ENCODE measurements at regions not wholly inside any gene's neighbourhood (a gene's known extent, or its start where the extent isn't known, plus 50 kb on each side); places are given as distances from the start of the nearest gene placed in this dataset.

DNA sequence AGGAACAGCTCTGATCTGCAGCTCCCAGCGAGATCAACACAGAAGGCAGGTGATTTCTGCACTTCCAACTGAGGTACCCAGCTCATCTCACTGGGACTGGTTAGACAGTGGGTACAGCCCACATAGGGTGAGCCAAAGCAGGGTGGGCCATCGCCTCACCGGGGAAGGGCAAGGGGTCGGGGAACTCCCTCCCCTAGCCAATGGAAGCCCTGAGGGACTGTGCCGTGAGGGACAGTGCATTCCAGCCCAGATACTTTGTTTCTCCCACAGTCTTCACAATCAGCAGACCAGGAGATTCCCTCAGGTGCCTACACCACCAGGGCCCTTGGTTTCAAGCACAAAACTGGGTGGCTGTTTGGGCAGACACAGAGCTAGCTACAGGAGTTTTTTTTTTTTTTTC lies 555.9 kb downstream of the BCOR start:
- Mint-ChIP-seq H3K27ac (no peak overlapping the region), H3K9me3 (peaks cover 5% of the 10 kb centered on the region), H3K4me1 (no peaks in the 10 kb centered on the region), H3K27me3 (no peaks in the 10 kb centered on the region), H3K4me3 (no peak overlapping the region), H3K36me3 (ENCODE audit: low read depth) (no peaks in the 10 kb centered on the region)
- intact Hi-C loops (cut with micrococcal nuclease): no loop called here
- DNase-seq: no peak

- Mint-ChIP-seq H3K36me3 (ENCODE audit: low read depth) (no peaks in the 10 kb centered on the region), H3K9me3 (peaks cover 5% of the 10 kb centered on the region), H3K4me3 (no peak overlapping the region), H3K4me1 (no peaks in the 10 kb centered on the region), H3K27ac (no peak overlapping the region), H3K27me3 (no peaks in the 10 kb centered on the region)
- intact Hi-C loops (cut with micrococcal nuclease): no loop called here
- no peak for DNase-seq
Observed at GRCh38 chrX:39542316-39542715, 555.4 kb downstream of the BCOR start.

DNA sequence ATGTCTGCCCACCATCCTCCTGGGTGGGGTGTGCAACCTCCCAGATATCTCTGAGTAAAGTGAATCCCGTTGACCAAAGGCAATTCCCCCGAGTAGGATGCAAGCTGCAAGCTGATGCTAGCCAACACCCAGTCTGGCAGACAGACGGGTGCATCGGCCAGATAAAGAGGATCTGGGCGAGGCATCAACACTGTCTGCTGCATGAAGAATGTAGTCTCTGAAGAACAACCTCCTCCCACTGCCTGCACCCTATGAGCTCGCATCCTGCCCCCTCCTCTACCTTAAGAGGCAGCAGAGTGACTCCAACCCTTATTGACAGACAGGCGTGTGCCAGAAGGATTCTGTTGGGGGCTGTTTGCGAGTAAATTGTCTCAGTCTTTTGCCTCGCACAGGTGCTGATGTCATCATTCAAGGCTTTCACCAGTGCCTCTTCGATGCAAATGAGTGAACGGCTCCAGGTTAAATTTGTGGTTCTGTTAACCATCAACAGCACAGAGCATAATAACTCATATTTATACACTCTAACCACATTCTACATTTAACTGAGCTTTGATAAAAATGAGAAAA lies 546.9 kb downstream of the BCOR start:
- no peak overlapping the region for H3K27ac Mint-ChIP-seq
- no peak overlapping the region for H3K4me3 Mint-ChIP-seq
- intact Hi-C loops (cut with micrococcal nuclease): loop anchor here (1.0 kb wide), 1 partner anchor 27 kb away; no protein-coding TSS in a partner anchor
- no peak for DNase-seq
- no peaks in the 10 kb centered on the region for H3K36me3 Mint-ChIP-seq (ENCODE audit: low read depth)
- no peaks in the 10 kb centered on the region for H3K27me3 Mint-ChIP-seq
- peaks cover 8% of the 10 kb centered on the region for H3K9me3 Mint-ChIP-seq
- H3K4me1 Mint-ChIP-seq: no peaks in the 10 kb centered on the region

- Mint-ChIP-seq H3K36me3 (ENCODE audit: low read depth) (no peaks in the 10 kb centered on the region), H3K27me3 (no peaks in the 10 kb centered on the region), H3K4me1 (no peaks in the 10 kb centered on the region), H3K9me3 (peaks cover 8% of the 10 kb centered on the region), H3K4me3 (no peak overlapping the region), H3K27ac (no peak overlapping the region)
- no peak for DNase-seq
- intact Hi-C loops (cut with micrococcal nuclease): loop anchor here (1.0 kb wide), 1 partner anchor 27 kb away; no protein-coding TSS in a partner anchor
Observed at GRCh38 chrX:39551762-39552161, 546.0 kb downstream of the BCOR start.

- H3K27me3 Mint-ChIP-seq: no peaks in the 10 kb centered on the region
- no peak overlapping the region for H3K27ac Mint-ChIP-seq
- intact Hi-C loops (cut with micrococcal nuclease): no loop called here
- no peaks in the 10 kb centered on the region for H3K4me1 Mint-ChIP-seq
- H3K9me3 Mint-ChIP-seq: peaks cover 4% of the 10 kb centered on the region
- H3K36me3 Mint-ChIP-seq (ENCODE audit: low read depth): no peaks in the 10 kb centered on the region
- H3K4me3 Mint-ChIP-seq: no peak overlapping the region
- DNase-seq: no peak
Observed at GRCh38 chrX:39555431-39555830, 542.3 kb downstream of the BCOR start.

DNA sequence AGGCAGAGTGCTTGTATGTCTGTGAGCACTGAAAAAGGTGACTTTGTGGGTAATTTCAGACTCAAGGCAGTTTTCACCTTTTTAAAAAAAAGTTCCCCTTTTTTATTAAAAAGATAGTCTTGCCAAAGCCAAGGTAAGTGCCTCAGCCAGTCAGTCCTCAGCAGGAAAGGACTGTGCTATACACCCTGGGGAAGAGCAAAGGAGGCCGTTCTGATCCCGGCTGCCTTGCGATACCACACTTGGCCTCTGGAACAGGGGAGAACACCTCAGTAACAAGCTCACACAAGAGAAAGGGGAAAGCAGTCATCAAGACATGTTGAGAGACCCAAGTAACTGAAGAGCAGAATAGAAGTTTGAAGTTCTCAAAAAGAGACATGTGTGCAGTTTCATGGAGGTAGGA lies 541.7 kb downstream of the BCOR start:
- Mint-ChIP-seq H3K27ac (no peak overlapping the region), H3K4me3 (no peak overlapping the region), H3K36me3 (ENCODE audit: low read depth) (no peaks in the 10 kb centered on the region), H3K4me1 (no peaks in the 10 kb centered on the region), H3K27me3 (no peaks in the 10 kb centered on the region), H3K9me3 (peaks cover 4% of the 10 kb centered on the region)
- DNase-seq: no peak
- intact Hi-C loops (cut with micrococcal nuclease): no loop called here

GRCh38 chrX:39559229-39559628 lies 538.5 kb downstream of the BCOR start:
- H3K27ac Mint-ChIP-seq: no peak overlapping the region
- no peak for DNase-seq
- no peaks in the 10 kb centered on the region for H3K4me1 Mint-ChIP-seq
- intact Hi-C loops (cut with micrococcal nuclease): no loop called here
- no peak overlapping the region for H3K4me3 Mint-ChIP-seq
- no peaks in the 10 kb centered on the region for H3K36me3 Mint-ChIP-seq (ENCODE audit: low read depth)
- H3K9me3 Mint-ChIP-seq: peaks cover 5% of the 10 kb centered on the region
- H3K27me3 Mint-ChIP-seq: no peaks in the 10 kb centered on the region

- H3K9me3 Mint-ChIP-seq: peaks cover 4% of the 10 kb centered on the region
- no peaks in the 10 kb centered on the region for H3K36me3 Mint-ChIP-seq (ENCODE audit: low read depth)
- no peaks in the 10 kb centered on the region for H3K27me3 Mint-ChIP-seq
- no peak overlapping the region for H3K27ac Mint-ChIP-seq
- intact Hi-C loops (cut with micrococcal nuclease): no loop called here
- no peak overlapping the region for H3K4me3 Mint-ChIP-seq
- H3K4me1 Mint-ChIP-seq: no peaks in the 10 kb centered on the region
- DNase-seq: no peak
Observed at GRCh38 chrX:39560271-39560670, 537.5 kb downstream of the BCOR start.

- intact Hi-C loops (cut with micrococcal nuclease): no loop called here
- no peak for DNase-seq
- no peaks in the 10 kb centered on the region for H3K36me3 Mint-ChIP-seq (ENCODE audit: low read depth)
- no peaks in the 10 kb centered on the region for H3K4me1 Mint-ChIP-seq
- H3K9me3 Mint-ChIP-seq: peaks cover 4% of the 10 kb centered on the region
- H3K27me3 Mint-ChIP-seq: no peaks in the 10 kb centered on the region
- H3K27ac Mint-ChIP-seq: no peak overlapping the region
- no peak overlapping the region for H3K4me3 Mint-ChIP-seq
Observed at GRCh38 chrX:39563178-39563577, 534.6 kb downstream of the BCOR start.

- Mint-ChIP-seq H3K4me1 (no peaks in the 10 kb centered on the region), H3K9me3 (peaks cover 7% of the 10 kb centered on the region), H3K27me3 (no peaks in the 10 kb centered on the region), H3K36me3 (ENCODE audit: low read depth) (no peaks in the 10 kb centered on the region), H3K27ac (no peak overlapping the region), H3K4me3 (no peak overlapping the region)
- no peak for DNase-seq
- intact Hi-C loops (cut with micrococcal nuclease): no loop called here
Observed at GRCh38 chrX:39564751-39565150, 533.0 kb downstream of the BCOR start.

- H3K4me1 Mint-ChIP-seq: peaks cover 18% of the 10 kb centered on the region
- no peaks in the 10 kb centered on the region for H3K36me3 Mint-ChIP-seq (ENCODE audit: low read depth)
- H3K9me3 Mint-ChIP-seq: no peaks in the 10 kb centered on the region
- no peaks in the 10 kb centered on the region for H3K27me3 Mint-ChIP-seq
- no peak overlapping the region for H3K27ac Mint-ChIP-seq
- no peak overlapping the region for H3K4me3 Mint-ChIP-seq
- no peak for DNase-seq
- intact Hi-C loops (cut with micrococcal nuclease): loop anchor here (10.0 kb wide), 1 partner anchor 69 kb away; no protein-coding TSS in a partner anchor
Observed at GRCh38 chrX:39574178-39574577, 523.6 kb downstream of the BCOR start.

DNA sequence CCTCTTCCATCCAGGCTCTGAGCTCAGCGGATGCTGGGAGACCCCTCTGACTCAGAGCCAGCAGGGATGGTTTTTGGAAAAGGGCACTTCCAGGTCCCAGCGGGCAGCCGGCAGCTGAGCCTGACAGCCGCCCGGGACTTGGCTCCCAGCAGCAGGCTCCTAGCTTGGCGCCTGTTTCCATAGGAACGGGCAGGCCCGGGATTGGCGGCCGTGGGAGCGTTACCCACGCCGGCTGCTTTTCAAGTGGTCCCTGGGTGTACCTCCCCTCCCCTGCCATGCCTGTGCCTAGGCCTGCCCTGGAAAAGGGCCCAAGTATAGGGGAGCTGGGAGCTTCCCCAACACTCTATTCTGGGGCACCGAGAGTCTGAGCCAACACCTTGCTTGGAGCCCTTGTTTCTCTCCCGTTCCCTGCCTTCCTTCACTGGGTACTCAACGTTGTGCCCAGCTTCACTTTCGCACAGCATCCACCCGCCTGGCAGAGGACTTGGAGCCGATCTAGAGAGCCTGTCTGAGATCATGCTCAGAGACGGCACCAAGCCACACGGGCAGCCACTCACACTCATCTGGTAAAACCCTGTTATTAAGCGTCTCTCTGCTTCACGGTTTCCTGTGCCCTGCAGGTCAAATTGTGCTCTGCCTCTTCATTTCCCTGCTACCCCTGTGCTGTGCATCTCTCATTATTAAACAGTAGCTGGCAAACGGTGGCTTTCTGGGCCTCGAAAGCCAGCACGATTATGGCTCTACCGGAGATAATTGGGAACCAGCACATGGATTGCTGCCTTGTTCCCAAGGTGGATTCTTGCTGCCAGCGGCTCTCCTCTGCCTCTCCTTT lies 521.5 kb downstream of the BCOR start:
- no peaks in the 10 kb centered on the region for H3K27me3 Mint-ChIP-seq
- intact Hi-C loops (cut with micrococcal nuclease): loop anchor here (10.0 kb wide), 1 partner anchor 71 kb away; no protein-coding TSS in a partner anchor
- H3K27ac Mint-ChIP-seq: no peak overlapping the region
- no peak for DNase-seq
- no peaks in the 10 kb centered on the region for H3K36me3 Mint-ChIP-seq (ENCODE audit: low read depth)
- H3K4me1 Mint-ChIP-seq: peaks cover 23% of the 10 kb centered on the region
- no peaks in the 10 kb centered on the region for H3K9me3 Mint-ChIP-seq
- no peak overlapping the region for H3K4me3 Mint-ChIP-seq

DNA sequence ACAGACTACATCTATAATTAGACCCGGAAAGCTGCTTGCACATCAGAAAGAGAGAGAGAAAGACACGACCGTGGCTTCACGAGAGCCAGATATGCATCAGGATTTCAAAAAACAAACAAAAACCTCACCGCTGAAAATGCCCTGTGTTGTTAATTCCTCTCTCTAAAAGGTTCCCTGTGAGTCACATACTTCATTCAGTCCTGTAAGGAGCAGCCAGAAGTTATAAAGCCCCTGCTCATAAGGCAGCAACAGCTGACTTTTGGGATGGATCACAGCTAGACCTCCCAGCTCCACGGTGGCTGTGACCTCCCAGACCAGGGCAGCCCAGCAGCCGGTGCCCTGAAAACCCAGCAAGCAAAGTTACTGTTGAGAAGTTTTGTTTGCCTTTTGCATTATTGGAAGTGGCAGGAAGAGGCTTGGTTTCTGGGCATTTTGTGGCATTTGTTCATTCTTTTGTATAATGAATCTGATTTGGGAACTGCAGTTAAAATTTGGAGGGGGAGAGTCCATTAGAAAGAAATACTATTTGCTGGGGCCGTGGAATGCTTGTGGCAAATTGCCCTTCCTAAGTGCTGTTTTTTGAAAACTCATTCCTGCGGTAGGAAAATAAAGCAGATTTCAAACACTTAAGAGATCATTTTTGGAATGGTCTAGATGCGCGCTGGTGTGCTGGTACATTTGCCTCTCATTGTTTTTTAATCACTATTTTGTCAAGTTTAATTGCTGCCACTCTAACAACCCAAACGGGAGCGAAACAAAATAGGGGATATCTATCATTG lies 520.4 kb downstream of the BCOR start:
- Mint-ChIP-seq H3K4me3 (peak overlapping the region; percentile 30), H3K36me3 (ENCODE audit: low read depth) (no peaks in the 10 kb centered on the region), H3K27ac (peak overlapping the region; percentile 73), H3K4me1 (peaks cover 23% of the 10 kb centered on the region), H3K9me3 (no peaks in the 10 kb centered on the region), H3K27me3 (no peaks in the 10 kb centered on the region)
- intact Hi-C loops (cut with micrococcal nuclease): loop anchor here (10.0 kb wide), 1 partner anchor 73 kb away; no protein-coding TSS in a partner anchor
- no peak for DNase-seq
